IPS-18c (cell line): ENCODE measurements at regions not wholly inside any gene's neighbourhood (a gene's known extent, or its start where the extent isn't known, plus 50 kb on each side); places are given as distances from the start of the nearest gene placed in this dataset.

Source experiments
- H3K4me3 ChIP-seq: 2 replicates; pipeline ENCODE4 v1.7.0; 2013; ENCODE audit warnings: low read depth, mild to moderate bottlenecking, low read length, moderate library complexity; ENCODE audit not compliant: insufficient read depth
- H3K9me3 ChIP-seq: one replicate; pipeline ENCODE4 v1.6.1; 2013; ENCODE audit warnings: mild to moderate bottlenecking, low read length, moderate library complexity; ENCODE audit not compliant: control insufficient read depth, insufficient read depth

GRCh38 chr12:24244231-24244630, 294.8 kb upstream of the SOX5 start:
- Histone ChIP-seq H3K9me3 (no peaks in the 10 kb centered on the region), H3K4me3 (no peak overlapping the region)

- H3K9me3 ChIP-seq = no peaks in the 10 kb centered on the region
- H3K4me3 ChIP-seq = no peak overlapping the region
These were observed 291.2 kb upstream of the SOX5 start for GRCh38 chr12:24240707-24241106.

- Histone ChIP-seq H3K4me3 (no peak overlapping the region), H3K9me3 (no peaks in the 10 kb centered on the region)
These were observed 284.2 kb upstream of the SOX5 start for GRCh38 chr12:24233519-24234246.

- no peak overlapping the region for H3K4me3 ChIP-seq
- H3K9me3 ChIP-seq = no peaks in the 10 kb centered on the region
These were observed 283.1 kb upstream of the SOX5 start for GRCh38 chr12:24232531-24232930.

GRCh38 chr12:24231298-24231697, 281.8 kb upstream of the SOX5 start:
- Histone ChIP-seq H3K9me3 (no peaks in the 10 kb centered on the region), H3K4me3 (no peak overlapping the region)

- no peak overlapping the region for H3K4me3 ChIP-seq
- no peaks in the 10 kb centered on the region for H3K9me3 ChIP-seq
These were observed 280.7 kb upstream of the SOX5 start for GRCh38 chr12:24230061-24230701.

- Histone ChIP-seq H3K4me3 (no peak overlapping the region), H3K9me3 (no peaks in the 10 kb centered on the region)
These were observed 279.7 kb upstream of the SOX5 start for GRCh38 chr12:24229031-24229700.

- Histone ChIP-seq H3K9me3 (no peaks in the 10 kb centered on the region), H3K4me3 (no peak overlapping the region)
These were observed 278.9 kb upstream of the SOX5 start for GRCh38 chr12:24228371-24228770.

- H3K9me3 ChIP-seq = no peaks in the 10 kb centered on the region
- H3K4me3 ChIP-seq = no peak overlapping the region
These were observed 278.1 kb upstream of the SOX5 start for GRCh38 chr12:24227551-24227950.

- no peaks in the 10 kb centered on the region for H3K9me3 ChIP-seq
- H3K4me3 ChIP-seq = no peak overlapping the region
These were observed 277.4 kb upstream of the SOX5 start for GRCh38 chr12:24226745-24227350.

- H3K4me3 ChIP-seq = no peak overlapping the region
- H3K9me3 ChIP-seq = no peaks in the 10 kb centered on the region
These were observed 274.9 kb upstream of the SOX5 start for GRCh38 chr12:24224401-24224800.

GRCh38 chr12:24223926-24224325, 274.5 kb upstream of the SOX5 start:
- H3K4me3 ChIP-seq = no peak overlapping the region
- H3K9me3 ChIP-seq = no peaks in the 10 kb centered on the region

GRCh38 chr12:24222968-24223367, 273.5 kb upstream of the SOX5 start:
- H3K4me3 ChIP-seq = no peak overlapping the region
- H3K9me3 ChIP-seq = no peaks in the 10 kb centered on the region

GRCh38 chr12:24212496-24212895, 263.0 kb upstream of the SOX5 start:
- Histone ChIP-seq H3K4me3 (no peak overlapping the region), H3K9me3 (no peaks in the 10 kb centered on the region)

GRCh38 chr12:24206621-24207020, 257.2 kb upstream of the SOX5 start:
- H3K9me3 ChIP-seq = no peaks in the 10 kb centered on the region
- no peak overlapping the region for H3K4me3 ChIP-seq

GRCh38 chr12:24201258-24201970, 251.9 kb upstream of the SOX5 start:
- Histone ChIP-seq H3K4me3 (no peak overlapping the region), H3K9me3 (no peaks in the 10 kb centered on the region)

GRCh38 chr12:24200010-24200409, 250.5 kb upstream of the SOX5 start:
- Histone ChIP-seq H3K4me3 (no peak overlapping the region), H3K9me3 (no peaks in the 10 kb centered on the region)
